ENCODE measurements at regions not wholly inside any gene's neighbourhood (a gene's known extent, or its start where the extent isn't known, plus 50 kb on each side); places are given as distances from the start of the nearest gene placed in this dataset.
"Not testable (repeated sequence)": the region's sequence is repeated elsewhere in the genome, so short reads cannot be mapped to it uniquely, and the experiment has no call there.

DNA sequence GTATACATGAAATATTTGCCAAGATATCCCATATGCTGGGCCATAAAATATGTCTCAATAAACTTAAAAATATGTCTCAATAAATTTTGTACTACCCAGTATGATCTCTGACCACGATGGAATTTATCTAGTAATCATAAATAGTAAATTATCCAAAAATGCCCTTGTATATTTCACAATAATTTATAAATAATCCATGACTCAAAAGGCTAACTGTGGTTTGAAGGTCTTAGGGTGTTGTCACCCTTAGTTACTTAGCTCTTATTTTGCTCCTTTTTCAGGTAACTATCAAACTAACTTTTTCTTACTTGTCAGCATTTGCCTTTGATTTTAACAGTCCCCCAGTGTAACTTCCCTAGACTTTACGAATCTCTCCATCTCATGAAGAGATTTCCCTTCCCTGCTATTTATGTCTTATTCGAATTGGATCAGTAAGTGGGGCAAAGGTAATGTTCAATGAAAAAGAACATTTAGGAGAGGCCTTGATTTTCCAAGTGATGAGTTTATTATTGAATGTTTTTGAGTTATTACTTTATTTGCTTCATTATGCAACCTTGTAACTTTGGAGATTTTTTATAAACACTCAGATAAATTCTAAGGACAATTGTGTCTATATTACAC is 109.0 kb upstream of the THBS2 start (continued):
- TF ChIP-seq, protein P1, sequence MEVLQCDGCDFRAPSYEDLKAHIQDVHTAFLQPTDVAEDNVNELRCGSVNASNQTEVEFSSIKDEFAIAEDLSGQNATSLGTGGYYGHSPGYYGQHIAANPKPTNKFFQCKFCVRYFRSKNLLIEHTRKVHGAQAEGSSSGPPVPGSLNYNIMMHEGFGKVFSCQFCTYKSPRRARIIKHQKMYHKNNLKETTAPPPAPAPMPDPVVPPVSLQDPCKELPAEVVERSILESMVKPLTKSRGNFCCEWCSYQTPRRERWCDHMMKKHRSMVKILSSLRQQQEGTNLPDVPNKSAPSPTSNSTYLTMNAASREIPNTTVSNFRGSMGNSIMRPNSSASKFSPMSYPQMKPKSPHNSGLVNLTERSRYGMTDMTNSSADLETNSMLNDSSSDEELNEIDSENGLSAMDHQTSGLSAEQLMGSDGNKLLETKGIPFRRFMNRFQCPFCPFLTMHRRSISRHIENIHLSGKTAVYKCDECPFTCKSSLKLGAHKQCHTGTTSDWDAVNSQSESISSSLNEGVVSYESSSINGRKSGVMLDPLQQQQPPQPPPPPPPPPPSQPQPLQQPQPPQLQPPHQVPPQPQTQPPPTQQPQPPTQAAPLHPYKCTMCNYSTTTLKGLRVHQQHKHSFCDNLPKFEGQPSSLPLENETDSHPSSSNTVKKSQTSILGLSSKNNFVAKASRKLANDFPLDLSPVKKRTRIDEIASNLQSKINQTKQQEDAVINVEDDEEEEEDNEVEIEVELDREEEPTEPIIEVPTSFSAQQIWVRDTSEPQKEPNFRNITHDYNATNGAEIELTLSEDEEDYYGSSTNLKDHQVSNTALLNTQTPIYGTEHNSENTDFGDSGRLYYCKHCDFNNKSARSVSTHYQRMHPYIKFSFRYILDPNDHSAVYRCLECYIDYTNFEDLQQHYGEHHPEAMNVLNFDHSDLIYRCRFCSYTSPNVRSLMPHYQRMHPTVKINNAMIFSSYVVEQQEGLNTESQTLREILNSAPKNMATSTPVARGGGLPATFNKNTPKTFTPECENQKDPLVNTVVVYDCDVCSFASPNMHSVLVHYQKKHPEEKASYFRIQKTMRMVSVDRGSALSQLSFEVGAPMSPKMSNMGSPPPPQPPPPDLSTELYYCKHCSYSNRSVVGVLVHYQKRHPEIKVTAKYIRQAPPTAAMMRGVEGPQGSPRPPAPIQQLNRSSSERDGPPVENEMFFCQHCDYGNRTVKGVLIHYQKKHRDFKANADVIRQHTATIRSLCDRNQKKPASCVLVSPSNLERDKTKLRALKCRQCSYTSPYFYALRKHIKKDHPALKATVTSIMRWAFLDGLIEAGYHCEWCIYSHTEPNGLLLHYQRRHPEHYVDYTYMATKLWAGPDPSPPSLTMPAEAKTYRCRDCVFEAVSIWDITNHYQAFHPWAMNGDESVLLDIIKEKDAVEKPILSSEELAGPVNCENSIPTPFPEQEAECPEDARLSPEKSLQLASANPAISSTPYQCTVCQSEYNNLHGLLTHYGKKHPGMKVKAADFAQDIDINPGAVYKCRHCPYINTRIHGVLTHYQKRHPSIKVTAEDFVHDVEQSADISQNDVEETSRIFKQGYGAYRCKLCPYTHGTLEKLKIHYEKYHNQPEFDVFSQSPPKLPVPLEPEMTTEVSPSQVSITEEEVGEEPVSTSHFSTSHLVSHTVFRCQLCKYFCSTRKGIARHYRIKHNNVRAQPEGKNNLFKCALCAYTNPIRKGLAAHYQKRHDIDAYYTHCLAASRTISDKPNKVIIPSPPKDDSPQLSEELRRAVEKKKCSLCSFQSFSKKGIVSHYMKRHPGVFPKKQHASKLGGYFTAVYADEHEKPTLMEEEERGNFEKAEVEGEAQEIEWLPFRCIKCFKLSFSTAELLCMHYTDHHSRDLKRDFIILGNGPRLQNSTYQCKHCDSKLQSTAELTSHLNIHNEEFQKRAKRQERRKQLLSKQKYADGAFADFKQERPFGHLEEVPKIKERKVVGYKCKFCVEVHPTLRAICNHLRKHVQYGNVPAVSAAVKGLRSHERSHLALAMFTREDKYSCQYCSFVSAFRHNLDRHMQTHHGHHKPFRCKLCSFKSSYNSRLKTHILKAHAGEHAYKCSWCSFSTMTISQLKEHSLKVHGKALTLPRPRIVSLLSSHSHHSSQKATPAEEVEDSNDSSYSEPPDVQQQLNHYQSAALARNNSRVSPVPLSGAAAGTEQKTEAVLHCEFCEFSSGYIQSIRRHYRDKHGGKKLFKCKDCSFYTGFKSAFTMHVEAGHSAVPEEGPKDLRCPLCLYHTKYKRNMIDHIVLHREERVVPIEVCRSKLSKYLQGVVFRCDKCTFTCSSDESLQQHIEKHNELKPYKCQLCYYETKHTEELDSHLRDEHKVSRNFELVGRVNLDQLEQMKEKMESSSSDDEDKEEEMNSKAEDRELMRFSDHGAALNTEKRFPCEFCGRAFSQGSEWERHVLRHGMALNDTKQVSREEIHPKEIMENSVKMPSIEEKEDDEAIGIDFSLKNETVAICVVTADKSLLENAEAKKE (CRISPR knock-in tag; IDR thresholded peaks at IDR 0.05) = no peak
- TF ChIP-seq, protein P2, sequence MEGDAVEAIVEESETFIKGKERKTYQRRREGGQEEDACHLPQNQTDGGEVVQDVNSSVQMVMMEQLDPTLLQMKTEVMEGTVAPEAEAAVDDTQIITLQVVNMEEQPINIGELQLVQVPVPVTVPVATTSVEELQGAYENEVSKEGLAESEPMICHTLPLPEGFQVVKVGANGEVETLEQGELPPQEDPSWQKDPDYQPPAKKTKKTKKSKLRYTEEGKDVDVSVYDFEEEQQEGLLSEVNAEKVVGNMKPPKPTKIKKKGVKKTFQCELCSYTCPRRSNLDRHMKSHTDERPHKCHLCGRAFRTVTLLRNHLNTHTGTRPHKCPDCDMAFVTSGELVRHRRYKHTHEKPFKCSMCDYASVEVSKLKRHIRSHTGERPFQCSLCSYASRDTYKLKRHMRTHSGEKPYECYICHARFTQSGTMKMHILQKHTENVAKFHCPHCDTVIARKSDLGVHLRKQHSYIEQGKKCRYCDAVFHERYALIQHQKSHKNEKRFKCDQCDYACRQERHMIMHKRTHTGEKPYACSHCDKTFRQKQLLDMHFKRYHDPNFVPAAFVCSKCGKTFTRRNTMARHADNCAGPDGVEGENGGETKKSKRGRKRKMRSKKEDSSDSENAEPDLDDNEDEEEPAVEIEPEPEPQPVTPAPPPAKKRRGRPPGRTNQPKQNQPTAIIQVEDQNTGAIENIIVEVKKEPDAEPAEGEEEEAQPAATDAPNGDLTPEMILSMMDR (conservative IDR thresholded peaks at IDR 0.05; ENCODE audit: low read depth in 2 of 2) = no peak
- TF ChIP-seq STAT1 (IDR thresholded peaks at IDR 0.05; ENCODE audit: unreplicated experiment) = no peak

DNA sequence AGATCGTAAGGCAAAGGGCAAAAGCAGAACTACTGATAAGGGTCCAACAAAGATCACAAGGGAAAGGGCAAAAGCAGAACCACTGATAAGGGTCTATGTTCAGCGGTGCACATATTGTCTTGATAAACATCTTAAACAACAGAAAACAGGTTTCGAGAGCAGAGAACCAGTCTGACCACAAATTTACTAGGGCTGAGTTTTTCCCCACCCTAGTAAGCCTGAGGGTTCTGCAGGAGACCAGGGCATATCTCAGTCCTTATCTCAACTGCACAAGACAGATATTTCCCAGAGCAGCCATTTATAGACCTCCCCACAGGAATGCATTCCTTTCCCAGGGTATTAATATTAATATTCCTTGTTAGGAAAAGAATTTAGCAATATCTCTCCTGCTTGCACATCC is 101.4 kb upstream of the THBS2 start:
- not testable (repeated sequence) for H3K4me2 ChIP-seq; H4K20me1 ChIP-seq (replicated peaks; ENCODE audit: insufficient read depth); H3K36me3 Mint-ChIP-seq (ENCODE audit: low read depth); H3F3A ChIP-seq (replicated peaks; ENCODE audit: low read depth); H3K4me1 Mint-ChIP-seq; DNase-seq (ENCODE audit: low spot score); H3K9me2 ChIP-seq (ENCODE audit: insufficient read depth); H3K27ac Mint-ChIP-seq; H3K36me3 ChIP-seq (ENCODE audit: insufficient read depth); H3K4me1 ChIP-seq (ENCODE audit: insufficient read depth); H2AFZ ChIP-seq; H3K4me3 ChIP-seq; H3K27ac ChIP-seq (ENCODE audit: low read depth); H3K4me3 Mint-ChIP-seq; H3K79me2 ChIP-seq (replicated peaks; ENCODE audit: insufficient read depth); H3K27me3 Mint-ChIP-seq (ENCODE audit: insufficient read depth, low read depth, poor library complexity); H3K27me3 ChIP-seq (ENCODE audit: insufficient read depth); ATAC-seq
- H3K9me3 Mint-ChIP-seq = peaks cover 28% of the 10 kb centered on the region

All from GM23338 (cell line).